HG03439 (cell line): ENCODE measurements at regions not wholly inside any gene's neighbourhood (a gene's known extent, or its start where the extent isn't known, plus 50 kb on each side); places are given as distances from the start of the nearest gene placed in this dataset.
A peak's percentile ranks its signal among the peaks of the same experiment; 100 is the strongest.

ENCODE experiments used
- ATAC-seq: cut with Tn5 transposase; IDR thresholded peaks from one replicate; pipeline ENCODE4 v1.9.1; 2021; ENCODE audit warnings: mild to moderate bottlenecking, moderate library complexity; ENCODE audit not compliant: unreplicated experiment

- ATAC-seq: no peak
Measured at GRCh38 chr4:149927514-149927913, 111.9 kb upstream of the IQCM start.

- ATAC-seq: no peak
Measured at GRCh38 chr4:149928507-149928906, 112.9 kb upstream of the IQCM start.

GRCh38 chr4:149931431-149931830 lies 115.8 kb upstream of the IQCM start:
- no peak for ATAC-seq

- ATAC-seq: no peak
Measured at GRCh38 chr4:149932188-149932587, 116.5 kb upstream of the IQCM start.

GRCh38 chr4:149933120-149933519 lies 117.5 kb upstream of the IQCM start:
- ATAC-seq: no peak

- no peak for ATAC-seq
Measured at GRCh38 chr4:149933883-149934282, 118.2 kb upstream of the IQCM start.

- ATAC-seq: no peak
Measured at GRCh38 chr4:149949381-149949780, 128.9 kb upstream of the DCLK2 start.

- no peak for ATAC-seq
Measured at GRCh38 chr4:149951152-149951900, 126.9 kb upstream of the DCLK2 start.

GRCh38 chr4:149952101-149952500 lies 126.1 kb upstream of the DCLK2 start:
- no peak for ATAC-seq

GRCh38 chr4:149952716-149953115 lies 125.5 kb upstream of the DCLK2 start:
- no peak for ATAC-seq

- ATAC-seq: no peak
Measured at GRCh38 chr4:149955780-149956390, 122.4 kb upstream of the DCLK2 start.

GRCh38 chr4:149956678-149957077 lies 121.6 kb upstream of the DCLK2 start:
- ATAC-seq: no peak

GRCh38 chr4:149961876-149962597 lies 116.2 kb upstream of the DCLK2 start:
- no peak for ATAC-seq

- no peak for ATAC-seq
Measured at GRCh38 chr4:149964001-149964796, 114.0 kb upstream of the DCLK2 start.

GRCh38 chr4:149965206-149965605 lies 113.0 kb upstream of the DCLK2 start:
- ATAC-seq: no peak

GRCh38 chr4:149972407-149972806 lies 105.8 kb upstream of the DCLK2 start:
- ATAC-seq: no peak

- ATAC-seq: no peak
Measured at GRCh38 chr4:149973181-149973580, 105.1 kb upstream of the DCLK2 start.

- no peak for ATAC-seq
Measured at GRCh38 chr4:149975172-149975571, 103.1 kb upstream of the DCLK2 start.

- ATAC-seq: peak; percentile 35
Measured at GRCh38 chr4:149980121-149980682, 98.0 kb upstream of the DCLK2 start.

- ATAC-seq: peak; percentile 77
Measured at GRCh38 chr4:149980941-149981340, 97.3 kb upstream of the DCLK2 start.

- no peak for ATAC-seq
Measured at GRCh38 chr4:149983401-149983800, 94.8 kb upstream of the DCLK2 start.
